NCI-H128 (cell line): ENCODE measurements at regions not wholly inside any gene's neighbourhood (a gene's known extent, or its start where the extent isn't known, plus 50 kb on each side); places are given as distances from the start of the nearest gene placed in this dataset.
"Not testable (repeated sequence)": the region's sequence is repeated elsewhere in the genome, so short reads cannot be mapped to it uniquely, and the experiment has no call there.

Source experiments
- DNase-seq: peaks from one replicate; lab custom pipeline; 2025; ENCODE audit not compliant: unreplicated experiment; lab: John Stamatoyannopoulos, UW

- DNase-seq = no peak
Measured at GRCh38 chr1:227417756-227418480, 99.6 kb upstream of the CDC42BPA start.

DNA sequence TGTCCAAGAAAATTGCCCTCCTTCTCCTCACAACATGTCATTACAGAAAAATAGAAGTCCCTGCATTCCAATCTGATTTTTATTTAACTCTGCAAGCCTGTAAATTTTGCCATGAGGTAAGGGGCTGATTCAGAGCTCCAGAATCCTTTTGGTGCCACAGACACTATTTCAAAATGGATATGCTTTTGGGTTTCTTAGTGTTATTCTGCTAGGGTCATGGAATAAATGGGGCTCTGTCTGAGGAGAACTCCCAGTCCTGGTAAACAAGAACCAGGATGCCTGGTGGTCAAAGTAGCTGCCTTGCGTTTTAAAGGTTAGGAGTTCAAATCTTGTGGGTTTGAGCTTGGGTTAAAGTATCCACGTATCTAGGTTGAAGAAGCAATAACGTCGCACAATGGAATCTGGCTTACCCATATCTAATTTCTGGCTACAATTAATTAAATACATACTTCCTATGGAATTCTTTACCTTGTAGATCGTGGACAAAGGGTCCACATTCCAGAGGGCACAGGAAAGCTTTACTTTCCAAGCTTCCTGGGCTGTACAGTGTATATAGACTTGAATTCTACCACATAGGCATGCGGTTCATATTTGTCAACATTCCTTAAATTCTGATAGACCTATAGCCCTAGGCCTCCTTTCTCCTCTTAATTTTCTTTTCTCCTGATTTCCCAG, 98.0 kb upstream of the CDC42BPA start:
- DNase-seq = no peak

GRCh38 chr1:227415115-227415790, 97.0 kb upstream of the CDC42BPA start:
- no peak for DNase-seq

- DNase-seq = no peak
Measured at GRCh38 chr1:227411066-227411465, 92.8 kb upstream of the CDC42BPA start.

- DNase-seq = not testable (repeated sequence)
Measured at GRCh38 chr1:227406332-227406731, 88.0 kb upstream of the CDC42BPA start.

DNA sequence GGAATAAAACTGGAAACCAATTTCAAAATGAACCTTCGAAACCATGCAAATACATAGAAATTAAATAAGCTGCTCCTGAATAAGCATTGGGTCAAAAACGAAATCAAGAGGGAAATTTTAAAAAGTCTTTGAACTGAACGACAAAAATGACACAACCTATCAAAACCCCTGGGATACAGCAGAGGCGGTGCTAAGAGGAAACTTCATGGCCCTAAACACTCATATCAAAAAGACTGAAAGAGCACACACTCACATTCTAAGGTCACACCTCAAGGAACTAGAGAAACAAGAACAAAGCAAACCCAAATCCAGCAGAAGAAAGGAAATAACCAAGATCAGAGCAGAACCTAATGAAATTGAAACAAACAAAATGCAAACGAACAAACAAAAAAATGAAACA, 85.2 kb upstream of the CDC42BPA start:
- DNase-seq = no peak

GRCh38 chr1:227401562-227402342, 83.5 kb upstream of the CDC42BPA start:
- DNase-seq = no peak

GRCh38 chr1:227399152-227399730, 80.9 kb upstream of the CDC42BPA start:
- DNase-seq = no peak

GRCh38 chr1:227397354-227397978, 79.2 kb upstream of the CDC42BPA start:
- DNase-seq = no peak

GRCh38 chr1:227396539-227397353, 78.5 kb upstream of the CDC42BPA start:
- no peak for DNase-seq

DNA sequence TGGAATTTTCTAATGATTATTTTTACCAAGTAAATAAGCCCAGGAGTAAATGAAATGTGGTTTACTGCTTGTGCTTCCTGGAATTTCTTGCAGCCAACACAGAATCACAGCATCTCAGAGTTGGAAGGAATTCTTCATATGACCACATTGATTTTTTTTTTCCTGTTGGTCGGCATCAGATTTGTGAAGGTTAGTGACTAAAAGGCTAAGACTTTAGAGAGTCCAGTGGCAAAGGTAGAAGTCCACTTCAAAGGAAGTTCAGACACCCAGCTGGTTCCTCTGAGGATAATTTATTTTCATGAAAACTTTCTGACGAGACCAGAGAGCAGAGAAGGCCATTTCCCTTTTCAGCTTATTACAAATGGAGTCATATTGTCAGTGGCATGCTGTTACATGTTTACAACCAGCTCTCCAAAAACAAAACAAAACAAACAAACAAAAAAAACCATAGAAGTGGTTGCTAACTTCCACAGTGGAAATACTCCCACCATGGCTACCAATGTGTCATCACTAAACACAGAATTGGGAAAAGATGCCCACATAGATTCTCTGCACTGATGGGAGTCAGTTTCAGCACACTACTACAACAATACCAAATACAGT, 77.2 kb upstream of the CDC42BPA start:
- DNase-seq = no peak

DNA sequence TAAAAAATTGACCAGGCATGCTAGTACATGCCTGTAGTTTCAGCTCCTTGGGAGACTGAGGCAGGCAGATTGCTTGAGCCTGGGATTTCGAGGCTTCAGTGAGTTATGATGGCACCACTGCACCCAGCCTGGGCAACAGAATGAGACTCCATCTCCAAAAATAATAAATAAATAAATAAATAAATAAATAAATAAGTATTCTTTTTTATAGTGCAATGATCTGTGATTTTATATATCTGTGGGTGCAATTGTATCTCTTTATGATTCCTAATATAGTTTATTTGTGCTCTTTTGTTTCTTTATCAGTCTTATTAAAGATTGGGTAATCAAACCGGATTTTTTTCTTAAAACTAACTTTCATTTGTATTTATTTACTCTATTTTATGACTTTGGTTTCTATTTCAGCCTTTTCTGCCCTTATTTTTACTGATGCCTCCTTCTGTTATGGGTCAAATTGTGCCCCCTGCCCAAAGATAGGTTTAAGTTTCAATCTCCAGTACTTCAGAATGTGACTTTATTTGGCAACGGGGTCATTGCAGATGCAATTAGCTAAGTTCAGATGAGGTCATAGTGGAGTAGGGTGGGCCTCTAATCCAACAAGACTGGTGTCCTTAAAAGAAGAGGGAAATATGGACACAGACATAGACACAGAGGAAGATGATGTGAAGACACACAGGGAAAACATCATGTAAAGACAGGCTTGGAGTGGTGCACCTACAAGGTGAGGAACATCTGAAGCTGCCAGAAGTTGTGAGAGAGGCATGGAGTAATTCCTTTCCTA, 74.9 kb upstream of the CDC42BPA start:
- DNase-seq = no peak

GRCh38 chr1:227391879-227392278, 73.6 kb upstream of the CDC42BPA start:
- no peak for DNase-seq

DNA sequence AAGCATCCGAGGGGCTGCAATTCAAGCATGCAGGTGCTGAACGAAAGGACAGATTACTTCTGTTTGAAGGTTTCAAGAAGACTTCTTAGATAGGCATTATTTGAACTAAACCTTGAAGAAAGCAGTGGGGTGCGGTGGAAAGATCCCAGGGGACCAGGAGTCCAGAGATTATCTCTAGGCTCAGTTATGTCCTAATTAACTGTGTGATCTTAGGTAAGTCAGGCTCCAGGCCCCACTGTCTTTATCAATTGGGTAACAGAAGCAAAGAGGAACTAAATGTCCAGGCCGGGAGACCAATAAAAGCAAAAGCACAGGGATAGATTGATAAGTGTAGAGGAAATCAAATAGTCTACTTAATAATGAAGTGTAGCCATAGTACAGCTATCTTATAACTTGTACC, 72.9 kb upstream of the CDC42BPA start:
- no peak for DNase-seq

DNA sequence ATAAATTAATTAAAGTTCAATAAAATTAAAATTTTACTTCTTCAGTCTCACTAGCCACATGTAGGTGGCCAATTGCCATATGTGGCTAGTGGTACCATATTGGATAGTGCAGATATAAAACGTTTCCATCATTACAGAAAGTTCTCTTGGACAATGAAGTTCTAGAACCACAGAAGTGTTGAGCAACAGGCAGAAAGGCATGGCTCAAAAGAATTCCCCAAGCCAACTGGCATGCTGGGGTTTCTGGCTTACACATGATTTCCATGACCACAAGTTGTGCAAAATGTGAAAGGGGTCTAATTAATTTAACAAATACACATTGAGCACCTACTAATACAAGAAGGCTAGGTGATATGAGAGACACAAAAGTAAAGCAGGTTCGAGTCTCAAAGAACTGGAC, 72.2 kb upstream of the CDC42BPA start:
- no peak for DNase-seq

DNA sequence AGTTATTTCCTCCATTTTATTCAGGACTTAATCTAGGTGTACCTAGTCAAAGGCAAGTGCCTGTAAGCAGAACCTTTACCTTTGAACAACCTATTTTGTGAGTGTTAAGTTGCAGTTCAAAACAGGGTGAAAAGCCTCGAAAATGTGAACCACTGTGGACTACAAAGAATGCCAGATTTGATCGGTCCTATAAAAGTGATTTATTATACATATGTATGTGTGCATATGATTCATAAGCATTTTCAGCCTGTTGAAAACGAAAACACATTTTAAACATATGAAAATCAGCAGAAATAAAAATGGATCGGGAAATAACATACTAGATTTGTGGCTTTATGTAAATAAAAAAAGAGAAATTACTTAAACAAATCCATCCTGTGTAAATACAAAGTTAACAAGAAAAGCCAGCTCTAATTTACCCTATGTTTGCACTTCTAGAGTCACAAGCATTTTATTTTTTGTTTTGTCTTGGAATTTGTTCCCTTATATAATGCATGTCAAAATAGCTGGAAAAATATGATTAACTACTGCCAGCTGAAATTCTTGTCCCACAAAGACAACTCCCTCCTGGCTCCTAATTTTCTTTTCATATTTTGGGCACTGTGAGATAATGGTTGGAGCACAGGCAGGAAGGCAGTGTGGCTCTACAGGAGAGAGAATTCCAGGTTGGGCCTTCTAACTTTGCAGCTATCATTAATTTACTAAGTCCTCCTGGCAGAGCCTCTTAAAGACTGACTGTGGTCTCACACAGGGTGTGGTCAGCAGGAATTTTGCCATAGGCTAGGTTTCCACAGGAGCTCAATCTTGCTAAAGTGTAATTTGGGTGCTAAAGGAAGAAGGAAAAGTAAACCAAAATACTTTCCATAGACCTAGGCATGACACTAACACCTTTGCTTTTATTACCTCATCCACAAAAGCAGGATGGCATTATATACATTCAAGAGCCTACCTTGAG, 70.2 kb upstream of the CDC42BPA start:
- no peak for DNase-seq

DNA sequence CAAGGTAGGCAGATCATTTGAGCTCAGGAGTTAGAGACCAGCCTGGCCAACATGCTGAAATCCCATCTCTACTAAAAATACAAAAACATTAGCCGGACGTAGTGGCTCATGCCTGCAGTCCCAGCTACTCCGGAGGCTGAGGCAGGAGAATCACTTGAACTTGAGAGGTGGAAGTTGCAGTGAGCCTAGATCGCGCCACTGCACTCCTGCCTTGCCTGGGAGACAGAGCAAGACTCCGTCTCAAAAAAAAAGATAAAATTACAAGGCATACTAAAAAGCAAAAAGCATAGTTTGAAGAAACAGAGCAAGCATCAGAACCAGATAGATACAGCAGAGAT, 61.2 kb upstream of the CDC42BPA start:
- DNase-seq = no peak
